ENCODE measurements at regions not wholly inside any gene's neighbourhood (a gene's known extent, or its start where the extent isn't known, plus 50 kb on each side); places are given as distances from the start of the nearest gene placed in this dataset.

DNA sequence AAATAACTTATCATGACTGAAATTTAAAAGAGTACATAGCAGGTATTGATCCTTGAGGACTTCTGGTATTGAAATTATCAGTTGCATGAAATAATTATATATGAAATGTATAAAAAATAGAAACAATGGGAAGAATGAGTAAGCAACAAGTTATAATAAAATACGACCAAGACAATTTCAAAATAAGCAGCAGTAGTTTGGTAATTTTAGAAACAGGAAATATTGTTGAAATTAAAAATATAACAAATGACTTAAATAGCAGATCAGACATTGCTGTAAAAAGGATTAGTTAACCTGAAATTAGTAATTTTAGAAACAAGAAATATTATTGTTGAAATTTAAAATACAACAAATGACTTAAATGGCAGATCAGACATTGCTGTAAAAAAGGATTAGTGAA is 152.3 kb downstream of the BTC start:
- no peak for DNase-seq (ENCODE audit: low spot score in 2 of 2, unreplicated experiment in 2 of 2)
- Mint-ChIP-seq H3K4me1 (peaks cover 12% of the 10 kb centered on the region), H3K36me3 (no peaks in the 10 kb centered on the region), H3K27me3 (ENCODE audit: low read depth) (peaks cover 3% of the 10 kb centered on the region), H3K9me3 (peaks cover 15% of the 10 kb centered on the region), H3K27ac (no peak overlapping the region), H3K4me3 (no peak overlapping the region)
- TF ChIP-seq, protein P1, sequence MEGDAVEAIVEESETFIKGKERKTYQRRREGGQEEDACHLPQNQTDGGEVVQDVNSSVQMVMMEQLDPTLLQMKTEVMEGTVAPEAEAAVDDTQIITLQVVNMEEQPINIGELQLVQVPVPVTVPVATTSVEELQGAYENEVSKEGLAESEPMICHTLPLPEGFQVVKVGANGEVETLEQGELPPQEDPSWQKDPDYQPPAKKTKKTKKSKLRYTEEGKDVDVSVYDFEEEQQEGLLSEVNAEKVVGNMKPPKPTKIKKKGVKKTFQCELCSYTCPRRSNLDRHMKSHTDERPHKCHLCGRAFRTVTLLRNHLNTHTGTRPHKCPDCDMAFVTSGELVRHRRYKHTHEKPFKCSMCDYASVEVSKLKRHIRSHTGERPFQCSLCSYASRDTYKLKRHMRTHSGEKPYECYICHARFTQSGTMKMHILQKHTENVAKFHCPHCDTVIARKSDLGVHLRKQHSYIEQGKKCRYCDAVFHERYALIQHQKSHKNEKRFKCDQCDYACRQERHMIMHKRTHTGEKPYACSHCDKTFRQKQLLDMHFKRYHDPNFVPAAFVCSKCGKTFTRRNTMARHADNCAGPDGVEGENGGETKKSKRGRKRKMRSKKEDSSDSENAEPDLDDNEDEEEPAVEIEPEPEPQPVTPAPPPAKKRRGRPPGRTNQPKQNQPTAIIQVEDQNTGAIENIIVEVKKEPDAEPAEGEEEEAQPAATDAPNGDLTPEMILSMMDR (IDR thresholded peaks at IDR 0.05; ENCODE audit: unreplicated experiment): no peak

DNA sequence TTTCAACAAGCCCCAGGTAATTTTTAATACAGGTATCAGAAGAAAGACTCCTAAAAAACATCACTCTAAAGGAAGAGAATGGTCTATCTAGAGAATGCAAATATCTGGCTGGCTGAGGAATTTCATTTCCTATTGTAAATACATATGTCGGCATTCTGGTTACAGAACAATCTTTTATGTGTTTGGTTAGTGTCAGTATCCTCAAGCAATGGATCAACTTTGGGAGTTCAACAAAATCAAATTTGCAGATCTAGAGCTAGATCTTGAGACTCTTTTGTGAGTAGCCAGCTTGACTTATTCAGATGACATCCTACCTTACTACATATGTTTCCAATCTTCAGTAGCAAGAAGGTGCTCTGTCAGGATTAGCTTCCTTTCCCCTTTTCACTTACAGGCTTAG is 145.1 kb downstream of the BTC start:
- H3K9me3 Mint-ChIP-seq: peaks cover 11% of the 10 kb centered on the region
- TF ChIP-seq, protein P1 (IDR thresholded peaks at IDR 0.05; ENCODE audit: unreplicated experiment): no peak
- H3K36me3 Mint-ChIP-seq: no peaks in the 10 kb centered on the region
- no peak overlapping the region for H3K27ac Mint-ChIP-seq
- peaks cover 2% of the 10 kb centered on the region for H3K4me1 Mint-ChIP-seq
- H3K27me3 Mint-ChIP-seq (ENCODE audit: low read depth): no peaks in the 10 kb centered on the region
- H3K4me3 Mint-ChIP-seq: no peak overlapping the region
- no peak for DNase-seq (ENCODE audit: low spot score in 2 of 2, unreplicated experiment in 2 of 2)

DNA sequence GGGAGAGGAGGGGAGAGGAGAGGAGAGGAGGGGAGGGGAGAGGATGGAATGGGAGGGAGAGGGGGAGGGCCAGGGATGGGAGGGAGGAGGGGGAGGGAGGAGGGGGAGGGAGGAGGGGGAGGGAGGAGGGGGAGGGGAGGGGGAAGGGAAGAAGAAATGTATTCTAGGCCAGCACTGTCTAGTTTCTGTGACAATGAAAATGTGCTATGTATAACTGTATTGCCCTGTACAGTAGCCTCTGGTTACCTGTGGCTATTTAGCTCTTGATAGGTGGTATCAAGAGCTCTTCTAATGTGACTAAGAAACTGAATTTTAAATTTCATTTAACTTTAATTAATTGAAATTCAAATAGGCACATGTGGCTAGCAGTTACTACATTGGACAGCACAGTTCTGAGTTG is 143.1 kb downstream of the BTC start:
- no peak for DNase-seq (ENCODE audit: low spot score in 2 of 2, unreplicated experiment in 2 of 2)
- Mint-ChIP-seq H3K4me1 (peaks cover 5% of the 10 kb centered on the region), H3K4me3 (no peak overlapping the region), H3K9me3 (no peaks in the 10 kb centered on the region), H3K27ac (no peak overlapping the region), H3K27me3 (ENCODE audit: low read depth) (no peaks in the 10 kb centered on the region), H3K36me3 (no peaks in the 10 kb centered on the region)
- TF ChIP-seq, protein P1 (IDR thresholded peaks at IDR 0.05; ENCODE audit: unreplicated experiment): no peak

DNA sequence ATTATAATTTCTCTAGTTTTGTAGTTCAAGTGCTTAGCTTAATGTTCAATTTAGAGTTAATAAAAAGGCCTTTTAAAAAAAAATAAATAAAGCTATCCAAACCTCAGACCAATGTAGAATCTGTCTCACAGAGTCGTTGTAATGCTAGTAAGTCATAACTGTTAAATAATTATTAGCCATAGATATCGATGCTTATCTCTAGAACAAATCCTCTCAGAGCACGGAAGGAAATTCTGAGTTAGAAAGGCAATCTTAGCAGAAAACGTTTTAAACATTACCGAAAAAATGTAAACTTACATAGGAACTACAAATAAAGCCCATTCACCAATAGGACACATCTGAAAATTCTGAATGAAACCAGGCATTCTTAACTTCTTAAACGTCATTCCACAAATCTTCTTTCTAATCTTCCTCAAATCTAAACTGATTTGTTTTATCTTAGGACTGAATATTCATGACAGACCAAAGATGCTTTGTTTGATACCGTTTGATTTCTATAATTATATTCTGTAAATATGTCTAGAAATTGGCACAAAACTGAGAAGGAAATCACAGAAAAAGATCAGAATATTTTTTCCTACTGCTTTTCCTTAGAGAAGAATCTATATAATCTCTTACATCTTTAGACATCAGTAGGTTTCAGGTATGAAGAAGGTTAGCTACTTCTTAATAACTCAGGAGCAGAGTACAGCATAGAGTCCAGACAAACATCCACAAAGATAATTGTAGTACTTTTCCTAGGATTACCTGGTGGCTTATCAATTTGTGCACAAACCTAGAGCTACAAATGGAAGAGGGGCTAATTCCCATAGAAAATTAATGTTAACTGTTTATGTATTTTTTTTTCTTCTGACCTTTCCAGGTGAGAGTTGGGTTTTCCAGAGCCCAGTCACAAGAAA is 140.7 kb downstream of the BTC start:
- H3K27ac Mint-ChIP-seq: no peak overlapping the region
- H3K4me1 Mint-ChIP-seq: peaks cover 5% of the 10 kb centered on the region
- DNase-seq (ENCODE audit: low spot score in 2 of 2, unreplicated experiment in 2 of 2): no peak
- TF ChIP-seq, protein P1 (IDR thresholded peaks at IDR 0.05; ENCODE audit: unreplicated experiment): no peak
- H3K36me3 Mint-ChIP-seq: no peaks in the 10 kb centered on the region
- no peaks in the 10 kb centered on the region for H3K27me3 Mint-ChIP-seq (ENCODE audit: low read depth)
- H3K9me3 Mint-ChIP-seq: no peaks in the 10 kb centered on the region
- H3K4me3 Mint-ChIP-seq: no peak overlapping the region

DNA sequence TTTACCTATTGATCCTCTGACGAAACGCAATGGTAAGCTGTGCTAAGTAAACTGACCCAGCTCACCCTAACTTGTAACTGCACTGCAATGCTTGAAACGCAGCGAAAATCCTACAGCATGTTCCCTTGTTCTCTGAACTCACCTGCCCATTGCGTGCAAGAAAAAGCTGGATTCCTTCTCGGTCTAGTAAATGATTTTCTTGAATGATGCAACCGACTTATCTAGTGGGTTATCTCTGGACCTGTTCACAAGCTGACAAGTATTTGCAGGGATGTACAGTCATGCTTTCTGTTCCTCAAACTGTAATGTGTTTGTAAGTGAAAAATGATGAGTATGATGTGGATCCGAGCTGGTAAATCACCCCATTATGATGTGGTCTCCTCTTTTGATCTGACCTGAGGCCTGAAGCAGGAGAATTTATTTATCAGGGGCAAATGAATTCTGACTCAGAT is 140.1 kb downstream of the BTC start:
- Mint-ChIP-seq H3K9me3 (no peaks in the 10 kb centered on the region), H3K27me3 (ENCODE audit: low read depth) (no peaks in the 10 kb centered on the region)
- TF ChIP-seq, protein P1 (IDR thresholded peaks at IDR 0.05; ENCODE audit: unreplicated experiment): no peak

More for the DNA sequence above, 140.1 kb downstream of the BTC start:
- H3K4me1 Mint-ChIP-seq: peaks cover 5% of the 10 kb centered on the region
- DNase-seq (ENCODE audit: low spot score in 2 of 2, unreplicated experiment in 2 of 2): no peak
- H3K4me3 Mint-ChIP-seq: no peak overlapping the region
- H3K27ac Mint-ChIP-seq: no peak overlapping the region
- H3K36me3 Mint-ChIP-seq: no peaks in the 10 kb centered on the region
